IMR-90 (cell line): ENCODE measurements at regions not wholly inside any gene's neighbourhood (a gene's known extent, or its start where the extent isn't known, plus 50 kb on each side); places are given as distances from the start of the nearest gene placed in this dataset.

Experiments used
- ATAC-seq: fragments of 200-7000 bp; cut with Tn5 transposase; 2 replicates; pipeline ENCODE4 v1.9.1; 2020; ENCODE audit warnings: low read depth, mild to moderate bottlenecking, moderate library complexity
- BruUV-seq: library from RNA; stranded (reverse); fragments of 400-500 nt; replicated peaks from 2 replicates; lab custom pipeline; 2021; lab: Mats Ljungman, UMichigan
- CTCF ChIA-PET: fragments of 300-600 bp; formaldehyde crosslinking; extraction: SDS; loops from one replicate; lab custom pipeline; 2021; ENCODE audit warnings: antibody characterized with exemption; lab: Yijun Ruan, JAX
- POLR2A ChIA-PET: fragments of 300-600 bp; sonication (Branson Sonifier 250); formaldehyde crosslinking; loops from one replicate; lab custom pipeline; 2022; ENCODE audit warnings: antibody characterized with exemption; ENCODE audit not compliant: unreplicated experiment; lab: Charles Lee
- DNase-seq: peaks from one replicate; pipeline ENCODE4 v3.0.0; 2013
- H2AFZ ChIP-seq: replicated peaks from 2 replicates; pipeline ENCODE3; 2013; ENCODE audit warnings: low read length, mild to moderate bottlenecking; ENCODE audit not compliant: poor library complexity
- H2AK5ac ChIP-seq: 2 replicates; pipeline ENCODE4 v1.6.1; 2013; ENCODE audit warnings: low read depth, low read length, inconsistent platforms
- H2AK9ac ChIP-seq: replicated peaks from 2 replicates; pipeline ENCODE3; 2013; ENCODE audit warnings: mild to moderate bottlenecking, low read depth, low read length, moderate library complexity; ENCODE audit not compliant: poor library complexity
- H2BK120ac ChIP-seq: 2 replicates; pipeline ENCODE4 v1.6.1; 2013; ENCODE audit warnings: low read depth, low read length, inconsistent platforms
- H2BK15ac ChIP-seq: 3 replicates; pipeline ENCODE4 v1.6.1; 2013; ENCODE audit warnings: low read depth, low read length, inconsistent platforms
- H2BK20ac ChIP-seq: 2 replicates; pipeline ENCODE4 v1.6.1; 2013; ENCODE audit warnings: low read depth, mild to moderate bottlenecking, inconsistent platforms, low read length, moderate library complexity
- H2BK5ac ChIP-seq: 2 replicates; pipeline ENCODE4 v1.6.1; 2013; ENCODE audit warnings: mild to moderate bottlenecking, low read depth, low read length, inconsistent platforms; ENCODE audit not compliant: poor library complexity, severe bottlenecking
- H3K14ac ChIP-seq: replicated peaks from 2 replicates; pipeline ENCODE4 v1.6.1; 2013; ENCODE audit warnings: low read depth, low read length, inconsistent platforms
- H3K18ac ChIP-seq: 2 replicates; pipeline ENCODE4 v1.6.1; 2013; ENCODE audit warnings: low read depth, low read length, control low read depth
- H3K23ac ChIP-seq: 2 replicates; pipeline ENCODE4 v1.6.1; 2013; ENCODE audit warnings: low read depth, low read length, inconsistent platforms
- H3K27ac ChIP-seq: 2 replicates; pipeline ENCODE4 v1.5.1; 2013; ENCODE audit warnings: mild to moderate bottlenecking, control low read depth, low read length; ENCODE audit not compliant: insufficient read depth
- H3K27me3 ChIP-seq: 2 replicates; pipeline ENCODE4 v1.6.1; 2013; ENCODE audit warnings: low read length; ENCODE audit not compliant: control insufficient read depth, insufficient read depth
- H3K36me3 ChIP-seq: 2 replicates; pipeline ENCODE4 v1.6.1; 2013; ENCODE audit warnings: low read length, mixed read lengths; ENCODE audit not compliant: control insufficient read depth, insufficient read depth
- H3K4ac ChIP-seq: 2 replicates; pipeline ENCODE4 v1.6.1; 2013; ENCODE audit warnings: low read depth, low read length, inconsistent platforms
- H3K4me1 ChIP-seq: 2 replicates; pipeline ENCODE4 v1.6.1; 2013; ENCODE audit warnings: low read length, mixed read lengths; ENCODE audit not compliant: control insufficient read depth, insufficient read depth
- H3K4me2 ChIP-seq: 2 replicates; pipeline ENCODE4 v1.6.1; 2013; ENCODE audit warnings: low read depth, mild to moderate bottlenecking, control low read depth, low read length, moderate library complexity
- H3K4me3 ChIP-seq: 2 replicates; pipeline ENCODE4 v1.5.1; 2013; ENCODE audit warnings: low read depth, mild to moderate bottlenecking, control low read depth, low read length, moderate library complexity; ENCODE audit not compliant: insufficient read depth
- H3K56ac ChIP-seq: 2 replicates; pipeline ENCODE4 v1.6.1; 2013; ENCODE audit warnings: low read length, inconsistent platforms; ENCODE audit not compliant: insufficient read depth; ENCODE audit errors: extremely low read depth
- H3K79me1 ChIP-seq, 2 experiments: 2 replicates each; pipeline ENCODE4 v1.6.1; 2013; ENCODE audit warnings: low read length in 2 of 2, inconsistent platforms in 1 of 2, low read depth in 1 of 2
- H3K9ac ChIP-seq: 2 replicates; pipeline ENCODE4 v1.6.1; 2013; ENCODE audit warnings: low read depth, low read length, control low read depth
- H3K9me1 ChIP-seq: 2 replicates; pipeline ENCODE4 v1.6.1; 2013; ENCODE audit warnings: low read length, inconsistent platforms; ENCODE audit not compliant: insufficient read depth
- H3K9me3 ChIP-seq: 2 replicates; pipeline ENCODE4 v1.6.1; 2013; ENCODE audit warnings: low read length; ENCODE audit not compliant: control insufficient read depth, insufficient read depth
- H4K20me1 ChIP-seq: 2 replicates; pipeline ENCODE4 v1.6.1; 2013; ENCODE audit warnings: low read length, inconsistent platforms; ENCODE audit not compliant: insufficient read depth
- H4K5ac ChIP-seq: 2 replicates; pipeline ENCODE4 v1.6.1; 2013; ENCODE audit warnings: mild to moderate bottlenecking, low read depth, low read length, control low read depth
- H4K8ac ChIP-seq, 2 experiments: 2 replicates each; pipeline ENCODE4 v1.6.1; 2013; ENCODE audit warnings: low read depth in 2 of 2, low read length in 2 of 2, control low read depth in 1 of 2, inconsistent platforms in 1 of 2
- H4K91ac ChIP-seq: 2 replicates; pipeline ENCODE4 v1.6.1; 2013; ENCODE audit warnings: low read depth, low read length, inconsistent platforms; ENCODE audit not compliant: insufficient read depth
- CEBPB ChIP-seq: IDR thresholded peaks from 2 replicates; pipeline ENCODE4 v1.6.1; 2012; ENCODE audit warnings: low read depth, low read length, improper control_type of control experiment
- NFE2L2 ChIP-seq: fragments of 150-350 bp; IDR thresholded peaks from 2 replicates; pipeline ENCODE4 v1.6.1; 2016; ENCODE audit warnings: low read depth, mild to moderate bottlenecking, low read length
- RCOR1 ChIP-seq: IDR thresholded peaks from 2 replicates; pipeline ENCODE4 v1.6.1; 2012; ENCODE audit warnings: mild to moderate bottlenecking, low read length, improper control_type of control experiment; ENCODE audit not compliant: insufficient replicate concordance
- RFX5 ChIP-seq: IDR thresholded peaks from 2 replicates; pipeline ENCODE4 v1.8.0; 2012; ENCODE audit warnings: low read depth, mild to moderate bottlenecking, low read length, moderate library complexity
- WGBS, 2 experiments: methylation state at CpG; one replicate each; pipeline versions ENCODE4 v1.1.5 to v1.1.7; 2013; ENCODE audit warnings: missing lambda C conversion rate in 2 of 2; ENCODE audit not compliant: insufficient read length in 1 of 2; ENCODE audit errors: extremely low coverage in 2 of 2; 5-methylcytosine and 5-hydroxymethylcytosine counted together
- dilution Hi-C: fragments of 300-500 bp; cut with HindIII; formaldehyde crosslinking; loops from one replicate; pipeline ENCODE4 v1.14.3; 2018; ENCODE audit warnings: low sequenced_read_pairs; ENCODE audit not compliant: unreplicated experiment
- in situ Hi-C: fragments of 300-500 bp; cut with MboI; formaldehyde crosslinking; loops from 3 replicates; pipeline ENCODE4 v1.14.3; 2019; ENCODE audit warnings: low sequenced_read_pairs, inconsistent platforms, mixed read lengths
- intact Hi-C: fragments of 100-400 bp; cut with micrococcal nuclease; formaldehyde crosslinking; loops from 2 replicates; pipeline ENCODE4 v1.10.0; 2022

GRCh38 chr5:166382031-166382430 lies 1909.4 kb upstream of the WWC1 start:
- no peaks in the 10 kb centered on the region for H3K4me1 ChIP-seq
- H3K36me3 ChIP-seq: no peaks in the 10 kb centered on the region
- ChIA-PET POLR2A (no interaction called here), CTCF (interaction anchor here (0.6 kb wide), 1 partner anchor 1862 kb away, joined by 3 read pairs; no protein-coding TSS in a partner anchor)
- no peak overlapping the region for H2AFZ ChIP-seq
- no peak overlapping the region for H3K4ac ChIP-seq
- BruUV-seq: no TSS peak
- no peaks in the 10 kb centered on the region for H3K27me3 ChIP-seq
- no peak overlapping the region for H2AK9ac ChIP-seq
- H3K23ac ChIP-seq: no peak overlapping the region
- dilution Hi-C loops (no loop called here), in situ Hi-C loops (no loop called here), intact Hi-C loops (no loop called here)
- no peak overlapping the region for H3K18ac ChIP-seq
- no peak overlapping the region for H3K4me3 ChIP-seq
- H4K91ac ChIP-seq: no peak overlapping the region
- DNase-seq (no peak), ATAC-seq (no peak)
- TF ChIP-seq CEBPB: peak; percentile 29
- TF ChIP-seq NFE2L2: no peak
- no peak for TF ChIP-seq RFX5
- no peak for TF ChIP-seq RCOR1
- no peak overlapping the region for H4K5ac ChIP-seq
- H3K9me1 ChIP-seq: no peaks in the 10 kb centered on the region
- H3K14ac ChIP-seq: no peak overlapping the region
- H3K56ac ChIP-seq: no peak overlapping the region
- no peaks in the 10 kb centered on the region for H3K79me1 ChIP-seq
- H4K8ac ChIP-seq: no peak overlapping the region
- no peak overlapping the region for H3K9ac ChIP-seq
- H2BK5ac ChIP-seq: no peak overlapping the region
- H3K27ac ChIP-seq: no peak overlapping the region
- H3K4me2 ChIP-seq: no peak overlapping the region
- no peak overlapping the region for H2AK5ac ChIP-seq
- no peaks in the 10 kb centered on the region for H4K20me1 ChIP-seq
- H3K9me3 ChIP-seq: peaks cover 20% of the 10 kb centered on the region
- no peak overlapping the region for H2BK120ac ChIP-seq
- no peak overlapping the region for H2BK15ac ChIP-seq
- H2BK20ac ChIP-seq: no peak overlapping the region
- 0% methylated on average over 1 of the region's 4 CpGs; no CpG with 5 or more reads in 1 of the 2 experiments for WGBS, 2 experiments
